ENCODE measurements at regions not wholly inside any gene's neighbourhood (a gene's known extent, or its start where the extent isn't known, plus 50 kb on each side); places are given as distances from the start of the nearest gene placed in this dataset.

GRCh38 chr6:113313841-113314240, 543.3 kb upstream of the MARCKS start:
- Histone ChIP-seq H3K9me3 (no peaks in the 10 kb centered on the region), H3K27ac (no peak overlapping the region), H3K36me3 (no peaks in the 10 kb centered on the region), H3K27me3 (no peaks in the 10 kb centered on the region), H3K4me1 (peaks cover 0 to 11% (median 2%) of the 10 kb centered on the region in 4 donors), H3K4me3 (no peak overlapping the region)
- no peak for DNase-seq
- no peak for TF ChIP-seq CTCF (IDR thresholded peaks at IDR 0.05)
- intact Hi-C loops (cut with DNase I; ENCODE audit: low total_unique reads), result no loop called here

- Histone ChIP-seq H3K4me1 (peaks cover 0 to 11% (median 2%) of the 10 kb centered on the region in 4 donors), H3K27me3 (no peaks in the 10 kb centered on the region), H3K36me3 (no peaks in the 10 kb centered on the region), H3K27ac (no peak overlapping the region), H3K9me3 (no peaks in the 10 kb centered on the region), H3K4me3 (no peak overlapping the region)
- intact Hi-C loops (cut with DNase I; ENCODE audit: low total_unique reads), result no loop called here
- DNase-seq, result no peak
- no peak for TF ChIP-seq CTCF (IDR thresholded peaks at IDR 0.05)
Measured at GRCh38 chr6:113315165-113315564, 542.0 kb upstream of the MARCKS start.

- Histone ChIP-seq H3K27me3 (no peaks in the 10 kb centered on the region), H3K27ac (no peak overlapping the region), H3K9me3 (no peaks in the 10 kb centered on the region), H3K4me1 (peaks cover 0 to 11% (median 2%) of the 10 kb centered on the region in 4 donors), H3K36me3 (no peaks in the 10 kb centered on the region), H3K4me3 (no peak overlapping the region)
- DNase-seq, result no peak
- TF ChIP-seq CTCF (IDR thresholded peaks at IDR 0.05), result no peak
- intact Hi-C loops (cut with DNase I; ENCODE audit: low total_unique reads), result no loop called here
Measured at GRCh38 chr6:113315879-113316278, 541.3 kb upstream of the MARCKS start.

- Histone ChIP-seq H3K27ac (no peak overlapping the region), H3K36me3 (no peaks in the 10 kb centered on the region), H3K9me3 (no peaks in the 10 kb centered on the region), H3K4me1 (peaks cover 0 to 11% (median 2%) of the 10 kb centered on the region in 4 donors), H3K4me3 (no peak overlapping the region), H3K27me3 (no peaks in the 10 kb centered on the region)
- TF ChIP-seq CTCF (IDR thresholded peaks at IDR 0.05), result no peak
- no peak for DNase-seq
- intact Hi-C loops (cut with DNase I; ENCODE audit: low total_unique reads), result no loop called here
Measured at GRCh38 chr6:113317442-113317841, 539.7 kb upstream of the MARCKS start.

- H3K27ac ChIP-seq, result no peak overlapping the region
- H3K36me3 ChIP-seq, result no peaks in the 10 kb centered on the region
- H3K4me3 ChIP-seq, result no peak overlapping the region
- no peak for TF ChIP-seq CTCF (IDR thresholded peaks at IDR 0.05)
- no peaks in the 10 kb centered on the region for H3K27me3 ChIP-seq
- no peaks in the 10 kb centered on the region for H3K9me3 ChIP-seq
- no peak for DNase-seq
- H3K4me1 ChIP-seq, result peaks cover 0 to 11% (median 2%) of the 10 kb centered on the region in 4 donors
- intact Hi-C loops (cut with DNase I; ENCODE audit: low total_unique reads), result no loop called here
Measured at GRCh38 chr6:113317891-113318574, 539.1 kb upstream of the MARCKS start.

- no peak for TF ChIP-seq CTCF (IDR thresholded peaks at IDR 0.05)
- no peak for DNase-seq
- intact Hi-C loops (cut with DNase I; ENCODE audit: low total_unique reads), result no loop called here
- Histone ChIP-seq H3K9me3 (no peaks in the 10 kb centered on the region), H3K4me1 (peaks cover 0 to 11% (median 2%) of the 10 kb centered on the region in 4 donors), H3K27ac (no peak overlapping the region), H3K27me3 (no peaks in the 10 kb centered on the region), H3K36me3 (no peaks in the 10 kb centered on the region), H3K4me3 (no peak overlapping the region)
Measured at GRCh38 chr6:113318575-113318917, 538.6 kb upstream of the MARCKS start.

All from tibial artery (tissue), 4 donors.